ENCODE measurements at regions not wholly inside any gene's neighbourhood (a gene's known extent, or its start where the extent isn't known, plus 50 kb on each side); places are given as distances from the start of the nearest gene placed in this dataset.
"Not testable (repeated sequence)": the region's sequence is repeated elsewhere in the genome, so short reads cannot be mapped to it uniquely, and the experiment has no call there.

DNA sequence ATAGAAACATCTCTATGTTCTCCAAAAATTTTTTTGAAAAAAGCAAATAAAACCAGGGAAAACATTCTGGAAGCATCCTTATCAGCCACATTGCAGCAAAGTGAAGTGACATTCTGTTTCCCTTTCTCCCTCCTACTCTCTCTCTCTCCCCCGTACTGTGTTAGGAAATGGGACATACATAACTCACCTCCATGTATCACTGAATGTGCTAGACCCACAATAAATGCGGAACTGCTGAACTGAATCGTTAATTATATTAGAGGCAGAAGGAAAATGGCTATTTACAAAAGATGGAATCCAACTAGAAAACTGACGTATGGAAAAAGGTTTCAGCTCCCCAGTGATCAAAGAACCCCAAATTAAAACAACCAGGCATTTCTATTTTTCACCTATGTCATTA lies 129.8 kb downstream of the MINAR1 start:
- peaks cover 6% of the 10 kb centered on the region for H3K27me3 ChIP-seq
- no peaks in the 10 kb centered on the region for H3K36me3 ChIP-seq
- no peak for ATAC-seq
- no peak for DNase-seq
- no peaks in the 10 kb centered on the region for H3K9me3 ChIP-seq
- no peak overlapping the region for H3K4me3 ChIP-seq
- H3K27ac ChIP-seq = no peak overlapping the region
- TF ChIP-seq CTCF (IDR thresholded peaks at IDR 0.05) = no peak
- intact Hi-C loops (cut with DNase I) = no loop called here
- no peaks in the 10 kb centered on the region for H3K4me1 ChIP-seq

GRCh38 chr15:79562403-79562815 lies 130.3 kb downstream of the MINAR1 start:
- Histone ChIP-seq H3K36me3 (no peaks in the 10 kb centered on the region), H3K4me3 (no peak overlapping the region), H3K27ac (no peak overlapping the region), H3K27me3 (peaks cover 6% of the 10 kb centered on the region), H3K4me1 (no peaks in the 10 kb centered on the region), H3K9me3 (no peaks in the 10 kb centered on the region)
- TF ChIP-seq CTCF (IDR thresholded peaks at IDR 0.05) = no peak
- no peak for DNase-seq
- ATAC-seq = no peak
- intact Hi-C loops (cut with DNase I) = no loop called here

DNA sequence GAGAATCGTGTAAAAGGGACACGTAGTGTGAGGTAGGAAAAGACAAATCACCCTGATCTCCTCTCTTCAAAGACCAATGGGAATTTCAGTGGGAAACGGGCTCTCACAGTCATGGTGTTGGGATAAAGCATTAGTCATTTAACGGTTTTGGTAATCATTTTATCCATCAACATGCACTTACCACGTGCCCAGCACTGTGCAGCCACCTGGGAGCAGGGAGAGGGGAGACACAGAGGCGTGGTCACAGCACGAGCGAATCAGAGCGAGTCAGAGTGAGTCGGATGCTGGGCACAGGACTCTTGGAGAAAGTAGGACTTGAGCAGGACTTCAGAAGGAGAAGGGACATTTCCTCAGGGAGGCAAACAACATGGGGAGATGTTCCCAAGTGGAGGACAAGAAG lies 130.8 kb downstream of the MINAR1 start:
- Histone ChIP-seq H3K27me3 (peaks cover 6% of the 10 kb centered on the region), H3K4me3 (no peak overlapping the region), H3K9me3 (no peaks in the 10 kb centered on the region), H3K4me1 (no peaks in the 10 kb centered on the region), H3K27ac (no peak overlapping the region), H3K36me3 (no peaks in the 10 kb centered on the region)
- intact Hi-C loops (cut with DNase I) = no loop called here
- ATAC-seq (no peak), DNase-seq (no peak)
- no peak for TF ChIP-seq CTCF (IDR thresholded peaks at IDR 0.05)

DNA sequence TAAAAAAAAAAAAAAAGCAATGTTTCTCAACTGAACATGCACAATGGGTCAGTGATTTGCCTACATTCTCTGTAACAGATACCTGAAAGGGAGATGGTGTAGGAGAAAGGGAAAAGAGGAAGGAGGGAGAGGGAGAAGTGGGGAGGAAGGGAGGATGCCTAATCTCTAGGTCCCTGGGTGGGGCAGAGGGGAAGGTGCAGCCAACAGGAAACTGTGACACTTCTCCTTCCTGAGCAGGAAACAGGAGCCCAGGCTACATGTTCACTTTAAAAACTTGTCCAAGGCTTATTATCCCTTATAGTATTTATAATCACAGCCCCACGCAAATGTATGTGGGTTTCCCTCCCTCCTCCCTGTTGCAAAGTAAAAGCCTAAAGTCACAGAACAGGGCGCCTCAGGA lies 137.9 kb downstream of the MINAR1 start:
- TF ChIP-seq CTCF (IDR thresholded peaks at IDR 0.05) = no peak
- no peaks in the 10 kb centered on the region for H3K9me3 ChIP-seq
- DNase-seq (no peak), ATAC-seq (no peak)
- no peak overlapping the region for H3K27ac ChIP-seq
- intact Hi-C loops (cut with DNase I) = no loop called here
- no peaks in the 10 kb centered on the region for H3K36me3 ChIP-seq
- H3K4me3 ChIP-seq = no peak overlapping the region
- H3K4me1 ChIP-seq = no peaks in the 10 kb centered on the region
- H3K27me3 ChIP-seq = no peaks in the 10 kb centered on the region

DNA sequence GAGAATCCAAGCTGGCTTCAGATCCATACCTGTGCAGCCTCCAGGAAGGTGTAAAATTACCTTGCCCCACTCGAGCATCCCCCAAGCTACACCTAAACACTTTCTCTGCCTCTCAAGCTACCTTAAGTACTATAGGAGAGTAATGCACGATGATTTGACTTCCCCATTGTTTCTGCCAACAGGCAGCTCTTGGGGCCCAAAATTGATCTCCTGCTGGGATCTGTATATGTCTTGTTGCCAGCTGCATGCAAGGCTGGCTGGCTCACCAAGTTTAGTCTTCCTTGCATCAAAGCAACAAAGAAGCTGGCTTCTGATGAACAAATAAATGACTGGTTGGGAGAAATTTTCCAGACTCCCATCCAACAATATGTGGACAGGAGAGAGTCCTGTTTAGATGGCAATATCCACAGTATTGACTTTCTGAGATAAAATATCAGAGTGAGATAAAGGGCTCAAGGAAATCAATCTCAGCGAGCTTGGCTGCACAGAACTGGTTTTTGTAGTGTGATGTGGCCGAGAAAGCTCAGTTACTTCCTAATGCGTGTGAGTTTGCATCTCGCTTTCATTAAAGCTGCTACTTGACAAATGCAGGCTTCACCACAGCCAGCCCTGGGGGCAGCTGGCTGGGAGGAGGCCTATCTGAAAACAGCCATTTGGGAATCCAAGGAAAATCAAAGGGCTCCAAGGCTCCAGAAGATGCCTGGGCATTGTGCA lies 140.7 kb downstream of the MINAR1 start:
- Histone ChIP-seq H3K27me3 (no peaks in the 10 kb centered on the region), H3K4me3 (no peak overlapping the region), H3K4me1 (no peaks in the 10 kb centered on the region), H3K27ac (no peak overlapping the region), H3K36me3 (no peaks in the 10 kb centered on the region), H3K9me3 (no peaks in the 10 kb centered on the region)
- no peak for TF ChIP-seq CTCF (IDR thresholded peaks at IDR 0.05)
- DNase-seq (no peak), ATAC-seq (no peak)
- intact Hi-C loops (cut with DNase I) = no loop called here

- intact Hi-C loops (cut with DNase I); H3K4me1 ChIP-seq; ATAC-seq; H3K4me3 ChIP-seq; H3K27me3 ChIP-seq; DNase-seq; H3K36me3 ChIP-seq; H3K9me3 ChIP-seq; H3K27ac ChIP-seq: not testable (repeated sequence)
These were observed 142.5 kb downstream of the MINAR1 start for GRCh38 chr15:79574431-79575273.
